ENCODE measurements at regions not wholly inside any gene's neighbourhood (a gene's known extent, or its start where the extent isn't known, plus 50 kb on each side); places are given as distances from the start of the nearest gene placed in this dataset.

DNA sequence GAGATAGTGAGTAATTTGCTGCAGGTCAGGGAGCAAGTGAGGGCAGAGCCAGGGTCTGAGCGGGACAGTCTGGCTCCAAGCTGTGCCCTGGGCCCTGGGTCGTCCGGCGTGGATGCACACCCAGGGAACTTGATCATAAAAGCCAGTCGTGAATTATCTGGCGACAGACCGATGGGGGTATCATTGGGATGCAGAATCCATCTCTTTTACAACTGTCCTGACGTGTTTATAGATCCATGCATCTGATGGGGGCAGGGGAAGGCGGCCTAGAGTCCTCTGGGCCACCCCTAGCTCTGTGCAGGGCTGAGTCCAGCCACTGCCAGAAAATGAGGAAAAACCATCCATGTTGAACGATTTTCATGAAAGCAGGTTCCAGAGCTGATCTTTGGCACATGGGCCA lies 332.8 kb downstream of the C16orf95 start:
- Histone ChIP-seq H3K9me3 (ENCODE audit: low read length) (no peaks in the 10 kb centered on the region), H3K27ac (ENCODE audit: low read depth, low read length, poor library complexity, severe bottlenecking) (no peak overlapping the region), H3K4me2 (ENCODE audit: low read length) (no peak overlapping the region), H3K4me1 (ENCODE audit: insufficient read depth, low read length, poor library complexity, severe bottlenecking) (no peaks in the 10 kb centered on the region), H3K9me2 (ENCODE audit: insufficient read depth, low read length) (no peaks in the 10 kb centered on the region), H3K79me2 (ENCODE audit: insufficient read depth, low read depth, low read length) (no peaks in the 10 kb centered on the region), H3K4me3 (ENCODE audit: low read depth, low read length, poor library complexity, severe bottlenecking) (no peak overlapping the region), H4K20me1 (ENCODE audit: insufficient read depth, low read length) (no peaks in the 10 kb centered on the region), H3K36me3 (ENCODE audit: insufficient read depth, low read length) (no peaks in the 10 kb centered on the region), H2AFZ (ENCODE audit: low read length) (no peak overlapping the region)
- intact Hi-C loops (cut with micrococcal nuclease; ENCODE audit: unreplicated experiment): no loop called here
- DNase-seq (ENCODE audit: low spot score): no peak
- CTCF ChIA-PET (ENCODE audit: unreplicated experiment): no interaction called here
- BruUV-seq (replicated peaks): no TSS peak
- TF ChIP-seq, protein P1, sequence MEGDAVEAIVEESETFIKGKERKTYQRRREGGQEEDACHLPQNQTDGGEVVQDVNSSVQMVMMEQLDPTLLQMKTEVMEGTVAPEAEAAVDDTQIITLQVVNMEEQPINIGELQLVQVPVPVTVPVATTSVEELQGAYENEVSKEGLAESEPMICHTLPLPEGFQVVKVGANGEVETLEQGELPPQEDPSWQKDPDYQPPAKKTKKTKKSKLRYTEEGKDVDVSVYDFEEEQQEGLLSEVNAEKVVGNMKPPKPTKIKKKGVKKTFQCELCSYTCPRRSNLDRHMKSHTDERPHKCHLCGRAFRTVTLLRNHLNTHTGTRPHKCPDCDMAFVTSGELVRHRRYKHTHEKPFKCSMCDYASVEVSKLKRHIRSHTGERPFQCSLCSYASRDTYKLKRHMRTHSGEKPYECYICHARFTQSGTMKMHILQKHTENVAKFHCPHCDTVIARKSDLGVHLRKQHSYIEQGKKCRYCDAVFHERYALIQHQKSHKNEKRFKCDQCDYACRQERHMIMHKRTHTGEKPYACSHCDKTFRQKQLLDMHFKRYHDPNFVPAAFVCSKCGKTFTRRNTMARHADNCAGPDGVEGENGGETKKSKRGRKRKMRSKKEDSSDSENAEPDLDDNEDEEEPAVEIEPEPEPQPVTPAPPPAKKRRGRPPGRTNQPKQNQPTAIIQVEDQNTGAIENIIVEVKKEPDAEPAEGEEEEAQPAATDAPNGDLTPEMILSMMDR (conservative IDR thresholded peaks at IDR 0.05; ENCODE audit: low read length): no peak
- TF ChIP-seq EZH2phosphoT487 (IDR thresholded peaks at IDR 0.05; ENCODE audit: borderline replicate concordance, low read depth, low read length): no peak
- POLR2A ChIA-PET: no interaction called here

DNA sequence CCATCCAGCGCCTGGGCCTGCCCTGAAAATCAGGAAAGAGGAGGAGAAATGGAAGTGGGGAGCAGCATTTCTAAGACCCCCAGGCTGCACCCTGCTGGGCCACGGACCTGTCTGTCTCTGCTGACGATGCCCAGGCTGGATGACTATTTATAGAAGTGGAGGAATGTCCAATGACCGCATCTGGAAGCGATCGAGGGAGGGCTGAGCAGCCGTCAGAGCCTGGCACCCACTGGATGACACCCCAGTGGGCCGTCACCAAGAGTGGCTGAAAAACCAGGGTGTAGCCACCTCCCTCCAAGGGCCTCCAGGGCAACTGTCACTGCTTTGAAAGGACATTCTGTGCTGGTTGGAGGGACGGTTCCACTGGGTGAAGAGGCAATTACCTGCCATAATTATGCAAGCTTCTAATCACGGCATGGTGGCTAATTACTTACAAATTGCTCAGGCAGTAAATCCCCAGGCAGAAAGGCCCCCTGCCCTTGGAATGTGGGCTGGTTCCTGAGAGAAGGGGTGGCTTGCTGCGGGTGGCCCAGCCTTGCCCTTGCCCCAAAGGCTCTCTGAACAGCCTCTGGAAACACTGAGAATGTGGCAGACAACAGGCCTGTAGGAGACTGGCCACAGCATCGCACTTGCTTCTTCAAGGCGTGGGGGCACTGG lies 332.1 kb downstream of the C16orf95 start:
- Histone ChIP-seq H3K79me2 (ENCODE audit: insufficient read depth, low read depth, low read length) (no peaks in the 10 kb centered on the region), H4K20me1 (ENCODE audit: insufficient read depth, low read length) (no peaks in the 10 kb centered on the region), H3K4me3 (ENCODE audit: low read depth, low read length, poor library complexity, severe bottlenecking) (no peak overlapping the region), H2AFZ (ENCODE audit: low read length) (no peak overlapping the region), H3K4me1 (ENCODE audit: insufficient read depth, low read length, poor library complexity, severe bottlenecking) (no peaks in the 10 kb centered on the region), H3K36me3 (ENCODE audit: insufficient read depth, low read length) (no peaks in the 10 kb centered on the region), H3K9me3 (ENCODE audit: low read length) (no peaks in the 10 kb centered on the region), H3K27ac (ENCODE audit: low read depth, low read length, poor library complexity, severe bottlenecking) (no peak overlapping the region), H3K9me2 (ENCODE audit: insufficient read depth, low read length) (no peaks in the 10 kb centered on the region), H3K4me2 (ENCODE audit: low read length) (no peak overlapping the region)
- TF ChIP-seq, protein P1 (conservative IDR thresholded peaks at IDR 0.05; ENCODE audit: low read length): no peak
- TF ChIP-seq EZH2phosphoT487 (IDR thresholded peaks at IDR 0.05; ENCODE audit: borderline replicate concordance, low read depth, low read length): no peak
- no peak for DNase-seq (ENCODE audit: low spot score)
- intact Hi-C loops (cut with micrococcal nuclease; ENCODE audit: unreplicated experiment): no loop called here
- ChIA-PET POLR2A (no interaction called here), CTCF (ENCODE audit: unreplicated experiment) (no interaction called here)
- no TSS peak for BruUV-seq (replicated peaks)

DNA sequence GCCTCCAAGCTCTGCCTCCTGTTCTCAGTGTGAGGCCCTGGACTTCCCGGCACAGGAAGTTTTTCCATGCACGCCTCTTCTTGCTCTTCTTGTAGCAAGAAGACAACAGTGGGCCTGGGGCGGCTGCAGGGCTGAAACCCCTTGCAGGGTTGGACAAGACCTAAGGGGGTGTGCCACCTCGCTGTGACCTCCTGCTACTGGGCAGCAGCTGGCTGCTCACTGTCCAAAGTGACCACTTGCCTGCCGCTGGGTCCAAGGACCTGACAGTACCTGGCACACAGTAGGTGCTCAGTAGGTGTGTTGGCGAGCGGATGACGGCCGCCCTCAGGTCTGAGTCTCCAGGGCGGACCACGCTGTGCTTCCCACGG lies 331.6 kb downstream of the C16orf95 start:
- Histone ChIP-seq H3K4me2 (ENCODE audit: low read length) (no peak overlapping the region), H3K36me3 (ENCODE audit: insufficient read depth, low read length) (no peaks in the 10 kb centered on the region), H3K4me3 (ENCODE audit: low read depth, low read length, poor library complexity, severe bottlenecking) (no peak overlapping the region), H3K79me2 (ENCODE audit: insufficient read depth, low read depth, low read length) (no peaks in the 10 kb centered on the region), H3K4me1 (ENCODE audit: insufficient read depth, low read length, poor library complexity, severe bottlenecking) (no peaks in the 10 kb centered on the region), H3K9me2 (ENCODE audit: insufficient read depth, low read length) (no peaks in the 10 kb centered on the region), H4K20me1 (ENCODE audit: insufficient read depth, low read length) (no peaks in the 10 kb centered on the region), H3K9me3 (ENCODE audit: low read length) (no peaks in the 10 kb centered on the region), H3K27ac (ENCODE audit: low read depth, low read length, poor library complexity, severe bottlenecking) (no peak overlapping the region), H2AFZ (ENCODE audit: low read length) (no peak overlapping the region)
- DNase-seq (ENCODE audit: low spot score): no peak
- ChIA-PET CTCF (ENCODE audit: unreplicated experiment) (no interaction called here), POLR2A (no interaction called here)
- no TSS peak for BruUV-seq (replicated peaks)
- TF ChIP-seq, protein P1 (conservative IDR thresholded peaks at IDR 0.05; ENCODE audit: low read length): no peak
- TF ChIP-seq EZH2phosphoT487 (IDR thresholded peaks at IDR 0.05; ENCODE audit: borderline replicate concordance, low read depth, low read length): no peak
- intact Hi-C loops (cut with micrococcal nuclease; ENCODE audit: unreplicated experiment): no loop called here

All from OCI-LY7 (cell line).